ENCODE measurements at regions not wholly inside any gene's neighbourhood (a gene's known extent, or its start where the extent isn't known, plus 50 kb on each side); places are given as distances from the start of the nearest gene placed in this dataset.

GRCh38 chr6:53974941-53975340, 136.3 kb upstream of the MLIP start:
- DNase-seq (ENCODE audit: low read depth in 2 of 2), result no peak

GRCh38 chr6:53975941-53976615, 135.2 kb upstream of the MLIP start:
- DNase-seq (ENCODE audit: low read depth in 2 of 2), result peak in 1 of 2 experiments; percentile 40

- DNase-seq (ENCODE audit: low read depth in 2 of 2), result no peak
These were observed 133.7 kb upstream of the MLIP start for GRCh38 chr6:53977551-53977950.

GRCh38 chr6:53979468-53980067, 131.7 kb upstream of the MLIP start:
- DNase-seq (ENCODE audit: low read depth in 2 of 2), result no peak

GRCh38 chr6:53982366-53983050, 128.7 kb upstream of the MLIP start:
- no peak for DNase-seq (ENCODE audit: low read depth in 2 of 2)

GRCh38 chr6:53983301-53983700, 127.9 kb upstream of the MLIP start:
- DNase-seq (ENCODE audit: low read depth in 2 of 2), result no peak

- peak; percentile 77 to 80 for DNase-seq (ENCODE audit: low read depth in 2 of 2)
These were observed 127.1 kb upstream of the MLIP start for GRCh38 chr6:53984163-53984562.

GRCh38 chr6:53984581-53984980, 126.7 kb upstream of the MLIP start:
- DNase-seq (ENCODE audit: low read depth in 2 of 2), result no peak

GRCh38 chr6:53985366-53985765, 125.9 kb upstream of the MLIP start:
- DNase-seq (ENCODE audit: low read depth in 2 of 2), result no peak

- peak; percentile 47 to 57 for DNase-seq (ENCODE audit: low read depth in 2 of 2)
These were observed 125.0 kb upstream of the MLIP start for GRCh38 chr6:53986165-53986720.

GRCh38 chr6:53986721-53987521, 124.3 kb upstream of the MLIP start:
- DNase-seq (ENCODE audit: low read depth in 2 of 2), result peak in 1 of 2 experiments; percentile 37

GRCh38 chr6:53987522-53987888, 123.7 kb upstream of the MLIP start:
- DNase-seq (ENCODE audit: low read depth in 2 of 2), result no peak

GRCh38 chr6:53989504-53989903, 121.7 kb upstream of the MLIP start:
- DNase-seq (ENCODE audit: low read depth in 2 of 2), result no peak

GRCh38 chr6:53992522-53992921, 118.7 kb upstream of the MLIP start:
- no peak for DNase-seq (ENCODE audit: low read depth in 2 of 2)

GRCh38 chr6:53994201-53994600, 117.0 kb upstream of the MLIP start:
- no peak for DNase-seq (ENCODE audit: low read depth in 2 of 2)

GRCh38 chr6:53995935-53996334, 115.3 kb upstream of the MLIP start:
- DNase-seq (ENCODE audit: low read depth in 2 of 2), result no peak

- no peak for DNase-seq (ENCODE audit: low read depth in 2 of 2)
These were observed 112.9 kb upstream of the MLIP start for GRCh38 chr6:53998303-53998702.

GRCh38 chr6:53999088-53999755, 112.0 kb upstream of the MLIP start:
- no peak for DNase-seq (ENCODE audit: low read depth in 2 of 2)

- no peak for DNase-seq (ENCODE audit: low read depth in 2 of 2)
These were observed 109.1 kb upstream of the MLIP start for GRCh38 chr6:54002116-54002515.

GRCh38 chr6:54003316-54003715, 107.9 kb upstream of the MLIP start:
- no peak for DNase-seq (ENCODE audit: low read depth in 2 of 2)

- no peak for DNase-seq (ENCODE audit: low read depth in 2 of 2)
These were observed 102.7 kb upstream of the MLIP start for GRCh38 chr6:54008589-54008988.

Data from fibroblast of skin of left quadriceps (primary cell).